GM12892 (cell line): ENCODE measurements at regions not wholly inside any gene's neighbourhood (a gene's known extent, or its start where the extent isn't known, plus 50 kb on each side); places are given as distances from the start of the nearest gene placed in this dataset.

Experiments
- POLR2A ChIP-seq: IDR thresholded peaks from 2 replicates; pipeline ENCODE4 v1.6.1; 2011; ENCODE audit warnings: low read depth, low read length, control low read depth
- POLR2AphosphoS5 ChIP-seq: IDR thresholded peaks from 2 replicates; pipeline ENCODE4 v1.6.1; 2011; ENCODE audit warnings: low read depth, low read length, control low read depth

GRCh38 chr12:115422845-115423545, 739.0 kb upstream of the TBX3 start:
- no peak for TF ChIP-seq POLR2A
- no peak for TF ChIP-seq POLR2AphosphoS5
